ENCODE measurements at regions not wholly inside any gene's neighbourhood (a gene's known extent, or its start where the extent isn't known, plus 50 kb on each side); places are given as distances from the start of the nearest gene placed in this dataset.
"Not testable (repeated sequence)": the region's sequence is repeated elsewhere in the genome, so short reads cannot be mapped to it uniquely, and the experiment has no call there.

DNA sequence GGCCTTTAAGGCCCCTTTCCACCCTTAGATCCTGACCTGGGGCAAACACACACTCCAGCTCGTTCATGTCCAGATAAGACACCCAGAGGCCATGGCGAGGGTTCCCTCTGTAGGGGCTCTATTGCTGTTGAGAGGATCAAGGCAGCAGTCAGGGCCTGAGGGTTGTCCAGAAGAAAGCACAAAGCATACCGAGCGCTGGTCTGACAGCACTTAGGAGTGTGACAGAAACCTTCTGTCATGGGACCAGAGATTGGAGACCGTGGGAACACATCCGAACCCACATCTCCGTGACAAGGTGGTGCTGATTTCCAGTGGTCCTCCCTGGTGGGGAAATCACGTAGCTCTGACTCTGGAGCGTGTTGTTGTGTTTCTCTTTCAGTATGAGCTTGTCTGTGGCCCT, 69.8 kb upstream of the ALDH3B2 start:
- not testable (repeated sequence) for H3K27me3 ChIP-seq (replicated peaks; ENCODE audit: control insufficient read depth, insufficient read depth, low read length, poor library complexity, severe bottlenecking); H3K27ac ChIP-seq (ENCODE audit: insufficient read depth, low read length, poor library complexity, severe bottlenecking); H3K36me3 ChIP-seq (ENCODE audit: control insufficient read depth, insufficient read depth, low read length); H3K4me1 ChIP-seq (ENCODE audit: control insufficient read depth, insufficient read depth, low read length, poor library complexity, severe bottlenecking); DNase-seq; H3K4me3 ChIP-seq (ENCODE audit: insufficient read depth, low read depth, low read length, poor library complexity, severe bottlenecking); H3K9me3 ChIP-seq (ENCODE audit: control insufficient read depth, low read length)

GRCh38 chr11:67738231-67738630, 63.8 kb upstream of the ALDH3B2 start:
- not testable (repeated sequence) for H3K36me3 ChIP-seq (ENCODE audit: control insufficient read depth, insufficient read depth, low read length); H3K27ac ChIP-seq (ENCODE audit: insufficient read depth, low read length, poor library complexity, severe bottlenecking); H3K4me3 ChIP-seq (ENCODE audit: insufficient read depth, low read depth, low read length, poor library complexity, severe bottlenecking); H3K9me3 ChIP-seq (ENCODE audit: control insufficient read depth, low read length); H3K4me1 ChIP-seq (ENCODE audit: control insufficient read depth, insufficient read depth, low read length, poor library complexity, severe bottlenecking); H3K27me3 ChIP-seq (replicated peaks; ENCODE audit: control insufficient read depth, insufficient read depth, low read length, poor library complexity, severe bottlenecking); DNase-seq

GRCh38 chr11:67737562-67738080, 63.2 kb upstream of the ALDH3B2 start:
- H3K27me3 ChIP-seq (replicated peaks; ENCODE audit: control insufficient read depth, insufficient read depth, low read length, poor library complexity, severe bottlenecking); DNase-seq: not testable (repeated sequence)

DNA sequence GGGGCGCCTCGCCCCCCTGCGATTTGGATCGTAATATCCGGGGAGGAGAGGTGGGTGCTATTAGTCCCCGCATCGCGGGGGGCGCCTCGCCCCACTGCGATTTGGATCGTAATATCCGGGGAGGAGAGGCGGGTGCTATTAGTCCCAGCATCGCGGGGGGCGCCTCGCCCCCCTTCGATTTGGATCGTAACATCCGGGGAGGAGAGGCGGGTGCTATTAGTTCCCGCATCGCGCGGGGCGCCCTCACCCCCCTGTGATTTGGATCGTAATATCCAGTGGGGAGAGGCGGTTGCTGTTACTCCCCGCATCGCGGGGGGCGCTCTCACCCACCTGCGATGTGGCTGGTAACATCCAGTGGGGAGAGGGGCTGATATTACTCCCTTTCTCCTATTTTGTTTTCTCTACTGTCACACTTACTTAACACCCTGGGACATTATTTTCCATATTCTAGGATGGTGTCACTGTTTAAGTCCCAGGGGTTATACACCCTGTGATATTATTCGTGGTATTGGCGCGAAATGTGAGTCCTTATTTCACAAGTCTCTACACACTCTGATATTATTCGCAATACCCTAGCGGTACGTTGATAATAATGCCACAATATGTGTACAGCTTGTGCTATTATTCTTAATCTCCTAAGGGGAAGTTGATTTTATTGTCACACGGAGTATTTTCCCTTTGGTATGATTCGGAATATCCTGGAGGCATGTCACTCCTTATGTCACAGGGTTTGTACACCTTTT, 57.8 kb upstream of the ALDH3B2 start:
- Histone ChIP-seq H3K4me1 (ENCODE audit: control insufficient read depth, insufficient read depth, low read length, poor library complexity, severe bottlenecking) (peaks cover 4% of the 10 kb centered on the region), H3K27me3 (replicated peaks; ENCODE audit: control insufficient read depth, insufficient read depth, low read length, poor library complexity, severe bottlenecking) (no peaks in the 10 kb centered on the region), H3K9me3 (ENCODE audit: control insufficient read depth, low read length) (no peaks in the 10 kb centered on the region), H3K36me3 (ENCODE audit: control insufficient read depth, insufficient read depth, low read length) (no peaks in the 10 kb centered on the region), H3K4me3 (ENCODE audit: insufficient read depth, low read depth, low read length, poor library complexity, severe bottlenecking) (no peak overlapping the region), H3K27ac (ENCODE audit: insufficient read depth, low read length, poor library complexity, severe bottlenecking) (no peak overlapping the region)
- DNase-seq, result peak; percentile 2 to 24 (median 17)

More at GRCh38 chr11:67737562-67738080, 63.2 kb upstream of the ALDH3B2 start:
- H3K4me3 ChIP-seq (ENCODE audit: insufficient read depth, low read depth, low read length, poor library complexity, severe bottlenecking); H3K36me3 ChIP-seq (ENCODE audit: control insufficient read depth, insufficient read depth, low read length); H3K4me1 ChIP-seq (ENCODE audit: control insufficient read depth, insufficient read depth, low read length, poor library complexity, severe bottlenecking); H3K9me3 ChIP-seq (ENCODE audit: control insufficient read depth, low read length); H3K27ac ChIP-seq (ENCODE audit: insufficient read depth, low read length, poor library complexity, severe bottlenecking): not testable (repeated sequence)

DNA sequence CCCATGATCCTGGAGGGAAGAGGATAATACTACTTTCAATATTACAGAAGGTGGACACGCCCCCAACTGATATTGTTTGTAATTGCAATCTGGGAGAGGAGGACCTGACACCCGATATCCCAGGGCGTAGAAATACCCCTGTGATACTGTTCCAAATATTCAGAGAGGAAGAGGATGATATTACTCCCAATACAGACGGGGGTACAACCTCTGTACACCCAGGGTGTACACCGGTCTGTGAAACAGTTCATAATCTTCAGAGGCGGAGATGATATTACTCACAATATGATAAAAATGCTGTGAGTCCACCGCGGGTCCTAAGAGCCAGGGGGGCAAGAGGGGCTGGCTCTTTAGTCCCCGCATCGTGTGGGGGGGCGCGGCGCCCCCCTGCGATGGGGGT, 57.2 kb upstream of the ALDH3B2 start:
- peaks cover 4% of the 10 kb centered on the region for H3K4me1 ChIP-seq (ENCODE audit: control insufficient read depth, insufficient read depth, low read length, poor library complexity, severe bottlenecking)
- H3K9me3 ChIP-seq (ENCODE audit: control insufficient read depth, low read length), result no peaks in the 10 kb centered on the region
- H3K36me3 ChIP-seq (ENCODE audit: control insufficient read depth, insufficient read depth, low read length), result no peaks in the 10 kb centered on the region
- no peak overlapping the region for H3K4me3 ChIP-seq (ENCODE audit: insufficient read depth, low read depth, low read length, poor library complexity, severe bottlenecking)
- no peaks in the 10 kb centered on the region for H3K27me3 ChIP-seq (replicated peaks; ENCODE audit: control insufficient read depth, insufficient read depth, low read length, poor library complexity, severe bottlenecking)
- no peak for DNase-seq
- H3K27ac ChIP-seq (ENCODE audit: insufficient read depth, low read length, poor library complexity, severe bottlenecking), result no peak overlapping the region

DNA sequence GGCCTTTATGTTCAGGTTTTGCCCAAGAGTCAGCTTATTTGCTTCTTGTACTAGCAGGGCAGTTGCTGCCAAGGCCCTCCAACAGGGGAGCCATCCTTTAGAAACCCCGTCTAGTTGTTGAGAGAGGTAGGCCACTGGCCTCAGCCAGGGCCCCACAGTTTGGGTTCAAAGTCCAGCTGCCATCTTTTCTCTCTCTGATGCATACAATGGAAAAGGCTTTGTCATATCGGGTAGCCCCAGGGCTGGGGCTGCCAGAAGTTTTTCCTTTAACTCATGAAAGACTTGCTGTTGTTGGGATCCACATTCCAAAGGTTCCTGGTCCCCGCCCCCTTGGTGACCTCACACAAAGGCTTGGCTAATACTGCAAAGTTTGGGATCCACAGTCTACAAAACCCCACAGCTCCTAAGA, 53.7 kb upstream of the ALDH3B2 start:
- H3K4me1 ChIP-seq (ENCODE audit: control insufficient read depth, insufficient read depth, low read length, poor library complexity, severe bottlenecking); DNase-seq; H3K9me3 ChIP-seq (ENCODE audit: control insufficient read depth, low read length); H3K27ac ChIP-seq (ENCODE audit: insufficient read depth, low read length, poor library complexity, severe bottlenecking); H3K4me3 ChIP-seq (ENCODE audit: insufficient read depth, low read depth, low read length, poor library complexity, severe bottlenecking); H3K36me3 ChIP-seq (ENCODE audit: control insufficient read depth, insufficient read depth, low read length); H3K27me3 ChIP-seq (replicated peaks; ENCODE audit: control insufficient read depth, insufficient read depth, low read length, poor library complexity, severe bottlenecking): not testable (repeated sequence)

DNA sequence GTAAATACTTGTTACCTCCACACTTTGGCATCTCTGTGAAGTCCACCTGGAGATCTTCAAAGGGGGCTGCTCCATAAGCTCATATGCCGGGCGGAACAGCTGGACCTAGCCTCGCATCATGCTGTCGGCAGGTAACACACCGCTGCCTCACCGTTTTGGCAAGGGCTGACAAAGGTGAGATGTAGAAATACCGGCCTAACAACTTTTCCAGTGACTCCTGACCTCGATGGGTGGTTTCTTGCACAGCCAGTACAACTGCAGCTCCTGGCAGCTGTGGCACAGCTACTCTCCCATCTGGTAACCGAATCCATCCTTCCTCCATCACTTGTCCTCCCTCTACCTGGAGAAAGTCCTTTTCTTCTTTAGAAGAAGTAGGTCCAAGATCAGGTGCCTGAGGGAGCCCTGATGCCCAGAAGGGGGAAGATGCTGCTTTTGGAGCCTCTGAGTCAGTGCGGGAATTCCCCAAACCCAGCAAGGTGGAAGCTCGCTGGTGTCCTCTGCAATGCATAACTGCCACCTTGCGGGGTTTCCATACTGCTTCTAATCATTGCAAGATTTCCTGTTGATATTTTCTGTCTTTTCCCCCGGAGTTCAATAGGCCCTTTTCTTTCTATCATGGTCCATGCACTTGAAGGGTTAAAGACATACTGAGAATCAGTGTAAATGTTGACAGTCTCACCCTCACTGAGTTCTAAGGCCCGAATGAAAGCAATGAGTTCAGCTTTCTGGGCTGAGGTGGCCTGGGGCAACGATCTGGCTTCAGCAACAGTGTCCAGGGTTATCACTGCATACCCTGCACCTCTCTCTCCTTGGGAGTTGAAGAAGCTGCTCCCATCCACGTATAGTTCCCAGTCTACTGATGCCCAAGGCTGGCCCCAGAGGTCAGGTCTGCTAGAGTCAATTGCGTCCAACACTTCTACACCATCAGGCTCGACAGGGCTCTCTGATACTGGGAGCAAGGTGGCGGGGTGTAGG, 52.9 kb upstream of the ALDH3B2 start:
- not testable (repeated sequence) for H3K9me3 ChIP-seq (ENCODE audit: control insufficient read depth, low read length); H3K27ac ChIP-seq (ENCODE audit: insufficient read depth, low read length, poor library complexity, severe bottlenecking); H3K36me3 ChIP-seq (ENCODE audit: control insufficient read depth, insufficient read depth, low read length); H3K4me1 ChIP-seq (ENCODE audit: control insufficient read depth, insufficient read depth, low read length, poor library complexity, severe bottlenecking); DNase-seq; H3K27me3 ChIP-seq (replicated peaks; ENCODE audit: control insufficient read depth, insufficient read depth, low read length, poor library complexity, severe bottlenecking); H3K4me3 ChIP-seq (ENCODE audit: insufficient read depth, low read depth, low read length, poor library complexity, severe bottlenecking)

Data from effector memory CD4-positive, alpha-beta T cell (primary cell).